ENCODE measurements at regions not wholly inside any gene's neighbourhood (a gene's known extent, or its start where the extent isn't known, plus 50 kb on each side); places are given as distances from the start of the nearest gene placed in this dataset.
"Not testable (repeated sequence)": the region's sequence is repeated elsewhere in the genome, so short reads cannot be mapped to it uniquely, and the experiment has no call there.

- no peak for DNase-seq (ENCODE audit: low read depth, low spot score)
- Histone ChIP-seq H3K27ac (ENCODE audit: low read length) (no peak overlapping the region), H3K4me3 (ENCODE audit: low read length) (no peak overlapping the region), H3K4me1 (ENCODE audit: control insufficient read depth, insufficient read depth, low read length) (no peaks in the 10 kb centered on the region), H3K9me3 (ENCODE audit: control insufficient read depth, insufficient read depth, low read length) (no peaks in the 10 kb centered on the region), H3K36me3 (ENCODE audit: control insufficient read depth, insufficient read depth, low read length) (no peaks in the 10 kb centered on the region), H3K27me3 (ENCODE audit: control insufficient read depth, insufficient read depth, low read length) (no peaks in the 10 kb centered on the region)
- WGBS (ENCODE audit: insufficient coverage, insufficient read length) = no CpG with 5 or more reads among the region's 8 CpGs
Observed at GRCh38 chr3:139260793-139261736, 82.8 kb upstream of the MRPS22 start.

- Histone ChIP-seq H3K4me3 (ENCODE audit: low read length) (no peak overlapping the region), H3K27ac (ENCODE audit: low read length) (no peak overlapping the region), H3K36me3 (ENCODE audit: control insufficient read depth, insufficient read depth, low read length) (no peaks in the 10 kb centered on the region), H3K27me3 (ENCODE audit: control insufficient read depth, insufficient read depth, low read length) (no peaks in the 10 kb centered on the region), H3K4me1 (ENCODE audit: control insufficient read depth, insufficient read depth, low read length) (no peaks in the 10 kb centered on the region), H3K9me3 (ENCODE audit: control insufficient read depth, insufficient read depth, low read length) (no peaks in the 10 kb centered on the region)
- DNase-seq (ENCODE audit: low read depth, low spot score) = no peak
- no CpG with 5 or more reads among the region's 7 CpGs for WGBS (ENCODE audit: insufficient coverage, insufficient read length)
Observed at GRCh38 chr3:139261754-139262586, 81.8 kb upstream of the MRPS22 start.

- H3K27me3 ChIP-seq (ENCODE audit: control insufficient read depth, insufficient read depth, low read length) = no peaks in the 10 kb centered on the region
- no peaks in the 10 kb centered on the region for H3K36me3 ChIP-seq (ENCODE audit: control insufficient read depth, insufficient read depth, low read length)
- no peak for DNase-seq (ENCODE audit: low read depth, low spot score)
- no peaks in the 10 kb centered on the region for H3K9me3 ChIP-seq (ENCODE audit: control insufficient read depth, insufficient read depth, low read length)
- H3K4me1 ChIP-seq (ENCODE audit: control insufficient read depth, insufficient read depth, low read length) = no peaks in the 10 kb centered on the region
- no CpG with 5 or more reads among the region's 4 CpGs for WGBS (ENCODE audit: insufficient coverage, insufficient read length)
- H3K27ac ChIP-seq (ENCODE audit: low read length) = no peak overlapping the region
- H3K4me3 ChIP-seq (ENCODE audit: low read length) = no peak overlapping the region
Observed at GRCh38 chr3:139263798-139264197, 80.0 kb upstream of the MRPS22 start.

- H3K4me3 ChIP-seq (ENCODE audit: low read length) = no peak overlapping the region
- H3K9me3 ChIP-seq (ENCODE audit: control insufficient read depth, insufficient read depth, low read length) = no peaks in the 10 kb centered on the region
- no peaks in the 10 kb centered on the region for H3K4me1 ChIP-seq (ENCODE audit: control insufficient read depth, insufficient read depth, low read length)
- no peak overlapping the region for H3K27ac ChIP-seq (ENCODE audit: low read length)
- no peak for DNase-seq (ENCODE audit: low read depth, low spot score)
- no CpG with 5 or more reads among the region's 3 CpGs for WGBS (ENCODE audit: insufficient coverage, insufficient read length)
- no peaks in the 10 kb centered on the region for H3K27me3 ChIP-seq (ENCODE audit: control insufficient read depth, insufficient read depth, low read length)
- H3K36me3 ChIP-seq (ENCODE audit: control insufficient read depth, insufficient read depth, low read length) = no peaks in the 10 kb centered on the region
Observed at GRCh38 chr3:139264375-139264774, 79.4 kb upstream of the MRPS22 start.

GRCh38 chr3:139265131-139266016 is 78.4 kb upstream of the MRPS22 start:
- Histone ChIP-seq H3K36me3 (ENCODE audit: control insufficient read depth, insufficient read depth, low read length) (no peaks in the 10 kb centered on the region), H3K4me1 (ENCODE audit: control insufficient read depth, insufficient read depth, low read length) (no peaks in the 10 kb centered on the region), H3K27me3 (ENCODE audit: control insufficient read depth, insufficient read depth, low read length) (no peaks in the 10 kb centered on the region), H3K4me3 (ENCODE audit: low read length) (no peak overlapping the region), H3K9me3 (ENCODE audit: control insufficient read depth, insufficient read depth, low read length) (no peaks in the 10 kb centered on the region), H3K27ac (ENCODE audit: low read length) (no peak overlapping the region)
- no CpG with 5 or more reads among the region's 9 CpGs for WGBS (ENCODE audit: insufficient coverage, insufficient read length)
- no peak for DNase-seq (ENCODE audit: low read depth, low spot score)

- WGBS (ENCODE audit: insufficient coverage, insufficient read length) = no CpG with 5 or more reads among the region's 7 CpGs
Observed at GRCh38 chr3:139267300-139268246, 76.2 kb upstream of the MRPS22 start.

GRCh38 chr3:139269984-139270383 is 73.8 kb upstream of the MRPS22 start:
- WGBS (ENCODE audit: insufficient coverage, insufficient read length) = no CpG with 5 or more reads among the region's 2 CpGs

More at GRCh38 chr3:139267300-139268246, 76.2 kb upstream of the MRPS22 start:
- no peak for DNase-seq (ENCODE audit: low read depth, low spot score)
- no peaks in the 10 kb centered on the region for H3K36me3 ChIP-seq (ENCODE audit: control insufficient read depth, insufficient read depth, low read length)
- H3K27ac ChIP-seq (ENCODE audit: low read length) = no peak overlapping the region
- H3K27me3 ChIP-seq (ENCODE audit: control insufficient read depth, insufficient read depth, low read length) = no peaks in the 10 kb centered on the region
- H3K4me1 ChIP-seq (ENCODE audit: control insufficient read depth, insufficient read depth, low read length) = no peaks in the 10 kb centered on the region
- no peak overlapping the region for H3K4me3 ChIP-seq (ENCODE audit: low read length)
- no peaks in the 10 kb centered on the region for H3K9me3 ChIP-seq (ENCODE audit: control insufficient read depth, insufficient read depth, low read length)

GRCh38 chr3:139270652-139271051 is 73.2 kb upstream of the MRPS22 start:
- DNase-seq (ENCODE audit: low read depth, low spot score); H3K27ac ChIP-seq (ENCODE audit: low read length); H3K4me1 ChIP-seq (ENCODE audit: control insufficient read depth, insufficient read depth, low read length); H3K27me3 ChIP-seq (ENCODE audit: control insufficient read depth, insufficient read depth, low read length); H3K4me3 ChIP-seq (ENCODE audit: low read length); H3K36me3 ChIP-seq (ENCODE audit: control insufficient read depth, insufficient read depth, low read length); H3K9me3 ChIP-seq (ENCODE audit: control insufficient read depth, insufficient read depth, low read length): not testable (repeated sequence)
- 100% methylated on average over 1 of the region's 2 CpGs for WGBS (ENCODE audit: insufficient coverage, insufficient read length)

More at GRCh38 chr3:139269984-139270383, 73.8 kb upstream of the MRPS22 start:
- DNase-seq (ENCODE audit: low read depth, low spot score) = no peak
- Histone ChIP-seq H3K9me3 (ENCODE audit: control insufficient read depth, insufficient read depth, low read length) (no peaks in the 10 kb centered on the region), H3K36me3 (ENCODE audit: control insufficient read depth, insufficient read depth, low read length) (no peaks in the 10 kb centered on the region), H3K27me3 (ENCODE audit: control insufficient read depth, insufficient read depth, low read length) (no peaks in the 10 kb centered on the region), H3K27ac (ENCODE audit: low read length) (no peak overlapping the region), H3K4me3 (ENCODE audit: low read length) (no peak overlapping the region), H3K4me1 (ENCODE audit: control insufficient read depth, insufficient read depth, low read length) (no peaks in the 10 kb centered on the region)

GRCh38 chr3:139280027-139280671 is 63.7 kb upstream of the MRPS22 start:
- H3K4me3 ChIP-seq (ENCODE audit: low read length) = no peak overlapping the region
- no peaks in the 10 kb centered on the region for H3K36me3 ChIP-seq (ENCODE audit: control insufficient read depth, insufficient read depth, low read length)
- no peaks in the 10 kb centered on the region for H3K9me3 ChIP-seq (ENCODE audit: control insufficient read depth, insufficient read depth, low read length)
- H3K27me3 ChIP-seq (ENCODE audit: control insufficient read depth, insufficient read depth, low read length) = no peaks in the 10 kb centered on the region
- no peak overlapping the region for H3K27ac ChIP-seq (ENCODE audit: low read length)
- no CpG with 5 or more reads among the region's 3 CpGs for WGBS (ENCODE audit: insufficient coverage, insufficient read length)
- DNase-seq (ENCODE audit: low read depth, low spot score) = no peak
- no peaks in the 10 kb centered on the region for H3K4me1 ChIP-seq (ENCODE audit: control insufficient read depth, insufficient read depth, low read length)

Data from iPS DF 6.9 (cell line).